ENCODE measurements at regions not wholly inside any gene's neighbourhood (a gene's known extent, or its start where the extent isn't known, plus 50 kb on each side); places are given as distances from the start of the nearest gene placed in this dataset.
"Not testable (repeated sequence)": the region's sequence is repeated elsewhere in the genome, so short reads cannot be mapped to it uniquely, and the experiment has no call there.

DNA sequence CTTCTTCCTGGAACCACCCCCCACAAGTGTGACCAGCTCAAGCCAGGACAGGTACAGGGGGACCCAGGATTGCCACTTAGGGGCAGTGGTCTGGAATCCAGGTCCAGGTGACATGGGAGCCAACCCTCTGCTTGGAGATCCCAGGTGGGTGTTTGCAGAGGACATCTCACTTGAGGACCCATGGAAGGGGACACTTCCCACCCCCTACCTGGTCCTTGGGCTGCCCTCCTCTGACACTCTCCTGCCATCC is 145.5 kb downstream of the SEC14L1 start:
- H3K27ac Mint-ChIP-seq (ENCODE audit: unreplicated experiment) = peak overlapping the region; percentile 98
- no peak for DNase-seq (ENCODE audit: extremely low spot score, unreplicated experiment)
- no peaks in the 10 kb centered on the region for H3K36me3 Mint-ChIP-seq (ENCODE audit: unreplicated experiment)
- no peaks in the 10 kb centered on the region for H3K9me3 Mint-ChIP-seq (ENCODE audit: unreplicated experiment)
- no peaks in the 10 kb centered on the region for H3K27me3 Mint-ChIP-seq (ENCODE audit: unreplicated experiment)
- TF ChIP-seq, protein P1, sequence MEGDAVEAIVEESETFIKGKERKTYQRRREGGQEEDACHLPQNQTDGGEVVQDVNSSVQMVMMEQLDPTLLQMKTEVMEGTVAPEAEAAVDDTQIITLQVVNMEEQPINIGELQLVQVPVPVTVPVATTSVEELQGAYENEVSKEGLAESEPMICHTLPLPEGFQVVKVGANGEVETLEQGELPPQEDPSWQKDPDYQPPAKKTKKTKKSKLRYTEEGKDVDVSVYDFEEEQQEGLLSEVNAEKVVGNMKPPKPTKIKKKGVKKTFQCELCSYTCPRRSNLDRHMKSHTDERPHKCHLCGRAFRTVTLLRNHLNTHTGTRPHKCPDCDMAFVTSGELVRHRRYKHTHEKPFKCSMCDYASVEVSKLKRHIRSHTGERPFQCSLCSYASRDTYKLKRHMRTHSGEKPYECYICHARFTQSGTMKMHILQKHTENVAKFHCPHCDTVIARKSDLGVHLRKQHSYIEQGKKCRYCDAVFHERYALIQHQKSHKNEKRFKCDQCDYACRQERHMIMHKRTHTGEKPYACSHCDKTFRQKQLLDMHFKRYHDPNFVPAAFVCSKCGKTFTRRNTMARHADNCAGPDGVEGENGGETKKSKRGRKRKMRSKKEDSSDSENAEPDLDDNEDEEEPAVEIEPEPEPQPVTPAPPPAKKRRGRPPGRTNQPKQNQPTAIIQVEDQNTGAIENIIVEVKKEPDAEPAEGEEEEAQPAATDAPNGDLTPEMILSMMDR (IDR thresholded peaks at IDR 0.05) = no peak
- H3K4me1 Mint-ChIP-seq (ENCODE audit: unreplicated experiment) = peaks cover 76% of the 10 kb centered on the region
- H3K4me3 Mint-ChIP-seq (ENCODE audit: unreplicated experiment) = no peak overlapping the region

DNA sequence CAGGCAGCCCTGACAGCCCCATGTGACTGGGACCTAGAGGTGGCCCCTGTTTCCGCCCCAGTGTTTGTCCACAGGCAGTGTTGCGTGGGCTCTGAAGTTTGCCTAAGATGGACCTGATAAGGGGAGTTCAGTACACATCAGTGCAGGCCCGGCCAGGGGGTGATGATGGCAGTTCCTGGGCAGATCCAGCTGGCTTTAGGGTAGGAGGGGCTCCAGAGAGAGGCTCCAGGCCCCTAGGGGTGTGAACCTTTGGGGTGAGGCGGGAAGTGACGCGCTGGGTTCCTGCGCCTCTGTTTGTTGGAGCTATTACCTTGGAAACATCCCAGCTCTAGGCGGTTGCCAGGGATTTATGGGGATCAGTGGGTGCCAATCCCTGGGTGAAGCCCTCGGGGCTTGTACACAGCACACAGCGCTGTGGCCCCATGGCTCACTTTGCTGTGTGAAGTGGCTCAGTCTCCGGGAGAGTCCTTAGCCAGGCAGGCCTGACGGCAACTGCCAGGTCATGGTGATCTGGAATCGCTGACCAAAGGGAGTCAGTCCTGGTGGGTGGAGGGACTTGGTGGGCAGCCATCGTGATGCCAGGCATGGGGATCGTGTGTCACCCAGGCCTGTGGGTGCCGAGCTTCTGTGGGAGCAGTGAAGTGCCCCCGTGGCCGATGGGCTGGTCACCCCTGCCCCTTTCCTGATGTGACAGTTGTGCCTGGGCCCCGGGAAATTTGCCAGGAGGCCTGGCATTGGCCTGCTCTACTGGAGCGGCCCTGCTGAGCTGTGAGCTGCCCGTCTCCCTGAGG is 146.1 kb downstream of the SEC14L1 start:
- Mint-ChIP-seq H3K27ac (ENCODE audit: unreplicated experiment) (peak overlapping the region; percentile 98), H3K27me3 (ENCODE audit: unreplicated experiment) (no peaks in the 10 kb centered on the region), H3K9me3 (ENCODE audit: unreplicated experiment) (no peaks in the 10 kb centered on the region), H3K4me1 (ENCODE audit: unreplicated experiment) (peaks cover 74% of the 10 kb centered on the region), H3K36me3 (ENCODE audit: unreplicated experiment) (no peaks in the 10 kb centered on the region), H3K4me3 (ENCODE audit: unreplicated experiment) (peak overlapping the region; percentile 35)
- TF ChIP-seq, protein P1 (IDR thresholded peaks at IDR 0.05) = no peak
- DNase-seq (ENCODE audit: extremely low spot score, unreplicated experiment) = no peak

DNA sequence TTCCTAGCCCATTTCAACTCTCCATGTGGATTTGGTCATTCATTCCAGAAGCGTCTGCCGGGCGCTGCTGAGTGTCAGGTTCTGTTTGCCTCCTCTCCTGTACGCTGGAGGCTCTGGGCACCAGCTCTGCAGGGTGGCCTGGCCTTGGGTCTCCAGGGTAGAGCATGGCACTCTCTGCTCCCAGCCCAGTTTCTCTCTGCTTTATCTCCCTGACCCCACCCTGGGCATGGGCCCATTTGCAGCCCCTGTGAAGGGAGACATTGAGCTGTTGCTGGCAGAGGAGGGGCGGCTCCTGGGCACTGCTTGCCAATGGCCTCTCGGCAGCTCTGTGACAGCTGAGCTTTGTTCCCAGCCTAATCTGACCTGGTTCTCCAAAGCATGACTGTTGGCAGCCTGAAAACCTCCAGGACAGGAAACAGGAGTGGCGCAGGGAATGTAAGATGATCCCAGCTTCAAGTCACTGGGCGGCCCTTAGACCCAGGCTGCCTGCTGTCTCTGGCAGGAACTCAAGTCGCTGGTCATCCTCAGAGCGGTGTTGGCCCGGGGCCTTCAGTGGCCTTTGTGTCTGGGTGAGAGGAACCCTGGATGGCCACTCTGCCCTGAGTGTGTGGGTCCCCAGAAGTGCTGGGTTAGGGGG is 146.8 kb downstream of the SEC14L1 start:
- TF ChIP-seq, protein P1 (IDR thresholded peaks at IDR 0.05) = no peak
- no peaks in the 10 kb centered on the region for H3K27me3 Mint-ChIP-seq (ENCODE audit: unreplicated experiment)
- H3K4me1 Mint-ChIP-seq (ENCODE audit: unreplicated experiment) = peaks cover 70% of the 10 kb centered on the region
- peak overlapping the region; percentile 26 for H3K4me3 Mint-ChIP-seq (ENCODE audit: unreplicated experiment)
- no peak for DNase-seq (ENCODE audit: extremely low spot score, unreplicated experiment)
- no peaks in the 10 kb centered on the region for H3K36me3 Mint-ChIP-seq (ENCODE audit: unreplicated experiment)
- peak overlapping the region; percentile 98 for H3K27ac Mint-ChIP-seq (ENCODE audit: unreplicated experiment)
- no peaks in the 10 kb centered on the region for H3K9me3 Mint-ChIP-seq (ENCODE audit: unreplicated experiment)

DNA sequence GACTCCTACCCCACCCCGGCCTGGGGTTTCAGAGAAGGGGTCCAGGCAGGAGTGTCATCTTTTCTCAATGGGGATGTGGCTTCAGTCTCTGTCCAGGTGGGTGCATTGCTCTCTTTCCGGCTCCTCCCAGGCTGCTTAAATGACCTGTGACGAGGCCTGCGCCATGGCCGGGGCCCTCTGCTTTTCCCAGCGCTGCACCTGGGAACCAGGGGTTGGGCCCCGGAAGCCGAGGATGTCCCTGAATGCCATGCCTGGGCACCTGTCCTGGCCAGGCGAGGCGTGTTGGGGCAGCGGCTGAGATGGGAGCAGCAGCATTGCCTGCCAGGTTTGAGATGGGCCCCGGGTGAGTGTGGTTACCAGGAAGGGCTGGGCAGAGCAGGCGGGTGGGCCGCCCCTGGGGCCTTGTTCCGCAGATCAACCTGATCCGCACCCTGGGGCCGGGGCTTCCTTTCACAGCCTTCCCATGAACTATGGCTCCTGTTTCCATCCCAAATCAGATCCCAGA is 147.4 kb downstream of the SEC14L1 start:
- no peaks in the 10 kb centered on the region for H3K9me3 Mint-ChIP-seq (ENCODE audit: unreplicated experiment)
- H3K27ac Mint-ChIP-seq (ENCODE audit: unreplicated experiment) = peak overlapping the region; percentile 98
- H3K4me3 Mint-ChIP-seq (ENCODE audit: unreplicated experiment) = peak overlapping the region; percentile 26
- H3K4me1 Mint-ChIP-seq (ENCODE audit: unreplicated experiment) = peaks cover 64% of the 10 kb centered on the region
- no peak for DNase-seq (ENCODE audit: extremely low spot score, unreplicated experiment)
- no peaks in the 10 kb centered on the region for H3K27me3 Mint-ChIP-seq (ENCODE audit: unreplicated experiment)
- TF ChIP-seq, protein P1 (IDR thresholded peaks at IDR 0.05) = no peak
- no peaks in the 10 kb centered on the region for H3K36me3 Mint-ChIP-seq (ENCODE audit: unreplicated experiment)

DNA sequence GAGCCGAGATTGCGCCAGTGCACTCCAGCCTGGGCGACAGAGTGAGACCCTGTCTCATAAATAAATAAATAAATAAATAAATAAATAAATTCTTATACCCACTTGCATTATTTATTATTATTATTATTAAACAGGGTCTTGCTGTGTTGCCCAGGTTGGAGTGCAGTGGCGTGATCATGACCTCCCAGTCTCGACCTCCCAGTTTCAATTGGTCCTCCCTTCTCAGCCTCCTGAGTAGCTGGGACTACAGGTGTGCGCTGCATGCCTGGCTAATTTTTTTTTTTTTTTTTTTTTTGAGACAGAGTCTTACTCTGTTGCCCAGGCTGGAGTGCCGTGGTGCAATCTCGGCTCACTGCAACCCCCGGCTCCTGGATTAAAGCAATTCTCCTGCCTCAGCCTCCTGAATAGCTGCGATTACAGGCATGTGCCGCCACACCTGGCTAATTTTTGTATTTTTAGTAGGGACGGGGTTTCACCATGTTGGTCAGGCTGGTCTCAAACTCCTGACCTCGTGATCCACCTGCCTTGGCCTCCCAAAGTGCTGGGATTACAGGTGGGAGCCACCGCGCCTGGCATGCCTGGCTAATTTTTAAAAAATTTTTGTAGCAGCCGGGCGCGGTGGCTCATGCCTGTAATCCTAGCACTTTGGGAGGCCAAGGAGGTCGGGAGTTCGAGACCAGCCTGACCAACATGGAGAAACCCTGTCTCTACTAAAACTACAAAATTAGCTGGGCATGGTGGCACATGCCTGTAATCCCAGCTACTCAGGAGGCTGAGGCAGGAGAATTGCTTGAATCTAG is 150.2 kb downstream of the SEC14L1 start:
- H3K27ac Mint-ChIP-seq (ENCODE audit: unreplicated experiment); H3K9me3 Mint-ChIP-seq (ENCODE audit: unreplicated experiment); H3K27me3 Mint-ChIP-seq (ENCODE audit: unreplicated experiment); H3K36me3 Mint-ChIP-seq (ENCODE audit: unreplicated experiment); DNase-seq (ENCODE audit: extremely low spot score, unreplicated experiment); H3K4me3 Mint-ChIP-seq (ENCODE audit: unreplicated experiment): not testable (repeated sequence)
- peaks cover 40% of the 10 kb centered on the region for H3K4me1 Mint-ChIP-seq (ENCODE audit: unreplicated experiment)

Measured in osteocyte (in vitro differentiated cells).